Stimulated activated CD8-positive, alpha-beta memory T cell treated with anti-CD3 and anti-CD28 coated beads, Interleukin-2, amount 100 ng/mL, for 48 hours (primary cell): ENCODE measurements at regions not wholly inside any gene's neighbourhood (a gene's known extent, or its start where the extent isn't known, plus 50 kb on each side); places are given as distances from the start of the nearest gene placed in this dataset.
"Not testable (repeated sequence)": the region's sequence is repeated elsewhere in the genome, so short reads cannot be mapped to it uniquely, and the experiment has no call there.

Experiments
- DNase-seq, 2 donors: peaks; one replicate each; pipeline ENCODE4 v3.0.0-alpha.2; 2020; ENCODE audit warnings: low read depth in 2 of 2

DNA sequence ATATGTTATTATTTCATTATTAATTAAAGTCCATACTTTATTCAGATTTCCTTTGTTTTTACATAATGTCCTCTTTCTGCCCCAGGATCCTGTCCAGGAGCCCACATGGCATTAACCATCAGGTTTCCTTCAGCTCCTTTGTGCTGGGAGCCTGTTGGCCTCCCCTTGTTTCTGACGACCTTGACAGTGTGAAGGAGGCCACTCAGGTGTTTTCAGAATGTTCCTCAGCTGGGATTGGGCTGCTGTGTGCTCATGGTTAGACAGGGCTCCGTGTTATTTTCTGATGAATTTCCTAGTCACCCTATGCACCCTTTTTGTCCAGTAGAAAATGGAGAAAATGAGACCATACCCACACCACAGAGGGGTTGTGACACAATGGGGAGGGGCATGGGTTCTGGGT lies 281.0 kb upstream of the FOXF1 start:
- DNase-seq: no peak

DNA sequence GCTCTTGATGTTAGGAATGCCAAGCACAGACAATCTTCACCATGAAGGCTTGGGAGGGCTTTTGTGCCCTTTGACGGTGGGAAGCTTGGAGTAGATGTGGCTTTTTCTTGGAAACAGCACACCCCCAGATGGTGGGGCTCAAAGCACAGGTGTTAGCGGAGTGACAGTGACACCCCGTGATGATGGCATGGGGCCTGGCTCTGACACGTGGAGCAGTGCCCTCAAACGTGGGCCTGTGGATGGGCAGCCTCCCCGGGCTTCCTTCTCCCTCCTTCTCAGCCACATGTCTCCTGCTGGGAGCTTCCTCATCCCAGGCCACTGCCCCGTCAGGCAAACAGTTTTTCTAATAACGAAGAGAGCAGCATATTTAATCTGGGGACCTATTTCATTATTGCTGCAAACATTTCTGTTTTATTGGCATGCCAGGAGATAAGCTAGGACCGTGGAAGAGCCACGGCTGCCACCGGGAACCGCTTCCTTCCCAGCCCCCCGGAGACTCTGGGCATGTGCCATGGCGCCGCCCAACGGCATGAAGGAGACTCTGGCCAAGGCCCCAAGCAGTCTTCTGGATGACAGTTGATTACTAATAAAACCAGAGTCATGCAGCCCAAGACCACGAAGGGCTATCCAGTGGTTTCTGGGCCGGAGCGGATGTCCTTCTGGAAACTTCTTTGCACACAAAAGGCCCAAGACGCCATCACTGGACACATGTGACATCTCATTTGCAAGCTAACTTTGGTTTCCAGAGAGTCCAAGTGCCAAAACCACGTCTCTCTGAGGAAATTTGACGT lies 280.3 kb upstream of the FOXF1 start:
- DNase-seq: no peak

DNA sequence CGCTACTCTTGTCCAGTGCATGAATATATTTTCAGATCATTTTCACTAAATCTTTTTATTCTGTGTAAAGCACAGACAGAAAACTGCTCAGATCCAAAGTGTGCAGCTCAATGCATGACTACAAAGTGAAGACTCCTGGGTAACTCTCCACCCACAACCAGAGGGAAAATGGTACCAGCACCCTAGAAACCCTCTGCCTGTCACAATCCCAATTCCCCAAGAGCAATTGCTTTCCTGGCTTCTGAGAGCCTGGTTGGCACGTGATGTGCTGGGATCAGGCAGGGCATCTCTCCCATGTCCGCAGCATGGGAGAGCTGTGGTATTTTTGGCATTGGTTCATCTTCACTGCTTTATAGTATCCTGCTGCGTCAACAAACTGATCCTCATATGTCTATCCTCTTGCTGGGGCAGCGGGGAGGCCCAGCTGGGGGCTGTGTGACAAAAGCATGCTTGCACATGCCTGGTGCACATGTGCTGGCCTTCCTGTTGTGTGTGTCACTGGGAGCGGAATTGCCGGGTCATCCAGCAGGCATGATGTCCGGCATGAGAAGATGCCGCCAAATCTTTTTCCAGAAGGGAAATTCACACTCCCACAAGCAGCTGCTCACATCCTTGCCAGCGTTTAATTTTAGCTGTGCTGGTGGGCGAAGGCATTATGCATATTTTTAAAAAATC lies 278.9 kb upstream of the FOXF1 start:
- DNase-seq: no peak

- no peak for DNase-seq
These were observed 278.4 kb upstream of the FOXF1 start for GRCh38 chr16:86231996-86232350.

DNA sequence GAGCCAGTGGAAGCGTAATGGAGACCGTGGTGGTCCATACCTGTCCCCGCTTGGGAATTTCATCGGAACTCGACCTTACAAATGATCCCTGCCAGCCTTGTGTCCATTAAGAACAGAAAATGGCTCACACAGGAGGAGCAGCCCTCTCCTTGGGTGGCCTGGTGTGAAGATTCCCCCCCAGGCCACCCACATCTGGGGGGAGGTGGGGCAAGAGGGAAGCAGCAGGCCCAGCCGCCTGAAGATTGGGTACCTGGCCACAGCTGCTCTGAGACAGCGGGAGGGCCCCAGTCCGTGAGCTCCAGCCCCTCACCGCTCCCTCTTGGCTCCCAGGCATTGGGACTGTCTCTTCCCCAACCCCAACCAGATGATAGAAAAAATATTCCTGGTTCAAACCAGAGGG lies 277.8 kb upstream of the FOXF1 start:
- DNase-seq: no peak

DNA sequence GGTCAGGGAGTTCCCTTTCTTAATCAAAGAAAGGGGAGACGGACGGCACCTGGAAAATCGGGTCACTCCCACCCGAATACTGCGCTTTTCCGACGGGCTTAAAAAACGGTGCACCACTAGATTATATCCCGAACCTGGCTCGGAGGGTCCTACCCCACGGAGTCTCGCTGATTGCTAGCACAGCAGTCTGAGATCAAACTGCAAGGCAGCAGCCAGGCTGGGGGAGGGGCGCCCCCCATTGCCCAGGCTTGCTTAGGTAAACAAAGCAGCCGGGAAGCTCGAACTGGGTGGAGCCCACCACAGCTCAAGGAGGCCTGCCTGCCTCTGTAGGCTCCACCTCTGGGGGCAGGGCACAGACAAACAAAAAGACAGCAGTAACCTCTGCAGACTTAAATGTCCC lies 276.8 kb upstream of the FOXF1 start:
- DNase-seq: not testable (repeated sequence)

DNA sequence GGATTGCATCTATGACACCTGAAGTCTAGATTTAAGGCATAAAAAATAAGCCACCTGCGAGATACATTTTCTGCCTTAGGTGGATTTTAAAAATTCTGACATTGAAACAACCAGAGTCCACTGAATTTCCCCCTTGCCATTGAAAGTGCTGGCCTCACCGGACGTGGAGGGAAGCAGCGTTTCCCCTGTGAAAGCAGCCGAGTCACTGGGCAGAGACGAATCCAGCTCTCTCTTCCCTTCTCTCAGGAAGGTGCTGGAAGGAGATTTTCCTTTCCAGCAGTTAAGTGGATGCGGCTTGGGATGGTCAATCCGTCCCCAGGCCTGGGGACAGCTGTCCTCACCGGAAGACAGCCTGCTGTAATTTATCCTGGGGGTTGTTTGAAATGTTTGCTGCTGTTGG lies 270.9 kb upstream of the FOXF1 start:
- DNase-seq: no peak

- DNase-seq: no peak
These were observed 269.5 kb upstream of the FOXF1 start for GRCh38 chr16:86240716-86241363.

- DNase-seq: no peak
These were observed 268.6 kb upstream of the FOXF1 start for GRCh38 chr16:86241681-86242080.

DNA sequence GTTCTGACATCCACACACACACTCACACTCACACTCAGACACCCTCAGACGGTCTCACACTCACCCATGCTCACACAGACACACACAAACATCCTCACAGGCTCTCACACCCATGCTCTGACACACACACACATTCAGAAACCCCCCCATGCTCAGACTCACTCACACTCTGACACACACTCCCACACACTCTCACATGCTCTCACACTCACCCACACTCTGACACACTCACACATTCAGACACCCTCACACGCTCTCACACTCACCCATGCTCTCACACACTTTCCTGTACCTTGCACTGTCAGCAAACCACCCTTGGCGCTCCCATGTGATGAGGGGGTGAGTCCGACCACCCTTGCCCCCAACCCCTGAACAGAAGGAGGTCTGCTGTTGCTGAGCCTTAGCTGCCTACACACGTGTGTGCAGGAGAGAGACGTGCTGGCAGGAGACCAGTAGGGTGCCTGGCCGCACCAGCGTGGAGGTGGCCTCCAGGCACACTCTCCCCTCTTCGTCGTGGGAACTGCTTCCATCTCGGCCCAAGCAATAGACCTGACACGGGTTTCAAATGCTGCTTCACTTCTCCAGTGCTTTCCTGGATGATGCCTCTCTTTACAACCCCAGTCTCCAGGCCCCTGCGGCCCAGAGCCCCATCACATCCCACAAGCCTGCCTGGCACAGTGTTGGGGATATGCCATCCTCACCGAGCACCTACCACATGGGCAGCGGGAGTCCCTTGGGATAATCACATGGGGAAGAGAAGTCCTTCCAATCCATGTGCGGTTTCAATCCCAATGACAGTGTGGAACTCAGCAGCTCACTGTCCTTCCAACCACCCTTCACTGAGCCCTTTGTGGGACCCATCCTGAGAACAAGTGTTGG lies 267.8 kb upstream of the FOXF1 start:
- no peak for DNase-seq

GRCh38 chr16:86243123-86243473 lies 267.2 kb upstream of the FOXF1 start:
- no peak for DNase-seq

- DNase-seq: no peak
These were observed 266.7 kb upstream of the FOXF1 start for GRCh38 chr16:86243571-86244154.

GRCh38 chr16:86244158-86244557 lies 266.2 kb upstream of the FOXF1 start:
- no peak for DNase-seq

GRCh38 chr16:86244936-86245335 lies 265.4 kb upstream of the FOXF1 start:
- DNase-seq: no peak

DNA sequence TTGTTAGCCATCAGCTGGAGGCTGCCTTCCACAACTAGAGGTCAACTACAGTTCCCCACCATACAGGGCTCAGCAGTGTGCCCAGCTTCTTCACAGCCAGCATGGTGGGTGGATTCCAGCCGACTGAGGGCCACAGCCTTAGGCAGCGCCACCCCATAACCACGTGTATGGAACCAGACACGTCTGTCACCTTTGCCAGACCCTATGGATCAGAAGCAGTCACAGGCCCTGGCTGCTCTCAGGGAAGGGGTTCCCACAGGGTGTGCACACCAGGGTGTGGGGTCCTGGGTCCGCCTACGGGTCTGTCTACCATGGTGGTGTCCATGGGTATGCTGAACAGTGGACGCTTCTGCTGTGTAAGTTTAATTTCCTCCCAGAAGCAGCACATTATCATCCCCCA lies 265.0 kb upstream of the FOXF1 start:
- no peak for DNase-seq

- DNase-seq: no peak
These were observed 264.4 kb upstream of the FOXF1 start for GRCh38 chr16:86245895-86246294.

GRCh38 chr16:86248310-86248905 lies 261.9 kb upstream of the FOXF1 start:
- DNase-seq: no peak

GRCh38 chr16:86249631-86250030 lies 260.7 kb upstream of the FOXF1 start:
- DNase-seq: no peak

DNA sequence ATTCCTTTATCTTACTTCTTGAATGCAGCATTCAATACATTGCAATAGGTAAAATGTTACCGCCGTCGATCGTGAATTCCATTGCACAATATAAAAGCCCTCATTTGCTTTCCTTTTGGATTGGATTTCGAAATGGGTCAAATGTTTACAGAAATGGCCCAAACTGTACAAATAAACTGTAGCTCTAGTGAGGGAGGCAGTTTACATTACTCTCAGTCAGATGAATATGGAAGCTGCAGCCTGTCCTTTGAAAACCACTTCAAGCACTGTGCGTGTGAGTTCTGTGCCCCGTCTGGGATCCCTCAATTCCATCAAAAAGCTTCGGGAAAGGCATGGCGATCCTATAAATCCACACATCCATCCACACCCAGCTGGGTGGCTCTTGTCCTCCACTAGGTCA lies 258.6 kb upstream of the FOXF1 start:
- no peak for DNase-seq

GRCh38 chr16:86252596-86252995 lies 257.7 kb upstream of the FOXF1 start:
- DNase-seq: no peak

GRCh38 chr16:86255966-86256365 lies 254.4 kb upstream of the FOXF1 start:
- no peak for DNase-seq
